Osteoblast (primary cell): ENCODE measurements at regions not wholly inside any gene's neighbourhood (a gene's known extent, or its start where the extent isn't known, plus 50 kb on each side); places are given as distances from the start of the nearest gene placed in this dataset.

Source experiments
- DNase-seq: peaks from one replicate; pipeline ENCODE4 v3.0.0; 2011; ENCODE audit warnings: low spot score, mixed read lengths; ENCODE audit not compliant: insufficient read length; ENCODE audit errors: missing footprints
- H2AFZ ChIP-seq: 2 replicates; pipeline ENCODE4 v1.6.0; 2011; ENCODE audit warnings: mild to moderate bottlenecking, low read length
- H3K27ac ChIP-seq: 2 replicates; pipeline ENCODE4 v1.5.1; 2011; ENCODE audit warnings: mild to moderate bottlenecking, low read depth, low read length, moderate library complexity
- H3K27me3 ChIP-seq: 2 replicates; pipeline ENCODE4 v1.6.0; 2012; ENCODE audit warnings: mild to moderate bottlenecking, control low read depth, inconsistent platforms, low read length, moderate library complexity; ENCODE audit not compliant: insufficient read depth
- H3K36me3 ChIP-seq: 2 replicates; pipeline ENCODE4 v1.5.1; 2011; ENCODE audit warnings: mild to moderate bottlenecking, low read length, control low read depth, moderate library complexity; ENCODE audit not compliant: insufficient read depth
- H3K4me1 ChIP-seq: 2 replicates; pipeline ENCODE4 v1.5.1; 2011; ENCODE audit warnings: mild to moderate bottlenecking, low read length, control low read depth, moderate library complexity; ENCODE audit not compliant: insufficient read depth
- H3K4me2 ChIP-seq: 2 replicates; pipeline ENCODE4 v1.6.0; 2011; ENCODE audit warnings: mild to moderate bottlenecking, low read length; ENCODE audit not compliant: insufficient read depth
- H3K4me3 ChIP-seq: fragments of 200-600 bp; sonication (generic); 3 replicates; pipeline ENCODE4 v1.5.1; 2012; ENCODE audit warnings: mild to moderate bottlenecking, low read length, inconsistent platforms; ENCODE audit not compliant: insufficient read depth
- H3K79me2 ChIP-seq: 2 replicates; pipeline ENCODE4 v1.6.0; 2012; ENCODE audit warnings: mild to moderate bottlenecking, low read length, control low read depth, inconsistent platforms; ENCODE audit not compliant: insufficient read depth
- H3K9me3 ChIP-seq: 2 replicates; pipeline ENCODE4 v1.5.1; 2011; ENCODE audit warnings: low read depth, low read length, control low read depth
- H4K20me1 ChIP-seq: 2 replicates; pipeline ENCODE4 v1.6.0; 2012; ENCODE audit warnings: mild to moderate bottlenecking, low read length, control low read depth; ENCODE audit not compliant: insufficient read depth
- CTCF ChIP-seq: IDR thresholded peaks from 2 replicates; pipeline ENCODE4 v1.5.1; 2011; ENCODE audit warnings: mild to moderate bottlenecking, low read depth, low read length, moderate library complexity; ENCODE audit errors: extremely low read depth

GRCh38 chr2:153606623-153607022, 128.1 kb upstream of the RPRM start:
- TF ChIP-seq CTCF = no peak
- DNase-seq = no peak
- Histone ChIP-seq H3K27me3 (no peaks in the 10 kb centered on the region), H2AFZ (no peak overlapping the region), H3K79me2 (no peaks in the 10 kb centered on the region), H3K4me3 (no peak overlapping the region), H3K4me2 (no peak overlapping the region), H3K27ac (no peak overlapping the region), H4K20me1 (no peaks in the 10 kb centered on the region), H3K36me3 (no peaks in the 10 kb centered on the region), H3K4me1 (no peaks in the 10 kb centered on the region), H3K9me3 (peaks cover 2% of the 10 kb centered on the region)

GRCh38 chr2:153622285-153622684, 143.7 kb upstream of the RPRM start:
- Histone ChIP-seq H2AFZ (no peak overlapping the region), H3K9me3 (no peaks in the 10 kb centered on the region), H3K4me1 (no peaks in the 10 kb centered on the region), H3K27me3 (no peaks in the 10 kb centered on the region), H3K36me3 (no peaks in the 10 kb centered on the region), H3K27ac (no peak overlapping the region), H4K20me1 (no peaks in the 10 kb centered on the region), H3K4me2 (no peak overlapping the region), H3K79me2 (no peaks in the 10 kb centered on the region), H3K4me3 (no peak overlapping the region)
- TF ChIP-seq CTCF = no peak
- DNase-seq = no peak

DNA sequence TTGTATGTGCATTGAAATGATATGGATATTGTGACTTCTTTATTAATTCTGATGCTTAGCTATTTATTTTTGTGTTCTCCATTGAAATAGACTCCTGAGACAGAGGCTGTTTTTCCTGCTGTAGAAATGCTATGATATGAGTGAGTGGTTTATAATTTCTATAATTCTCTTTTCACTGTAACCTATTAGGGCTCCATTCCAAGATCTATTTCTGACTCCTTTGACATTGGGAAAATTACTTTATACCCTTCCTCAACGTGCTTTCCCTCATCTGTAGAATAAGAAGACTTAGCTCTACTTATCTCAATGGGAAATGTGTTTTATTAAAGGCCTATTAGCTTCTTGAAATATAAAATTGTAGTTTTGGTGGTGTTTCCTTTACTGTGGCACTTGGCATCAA, 144.5 kb upstream of the RPRM start:
- H3K27ac ChIP-seq = no peak overlapping the region
- no peak overlapping the region for H2AFZ ChIP-seq
- H3K36me3 ChIP-seq = no peaks in the 10 kb centered on the region
- no peak for DNase-seq
- H3K4me3 ChIP-seq = no peak overlapping the region
- no peak overlapping the region for H3K4me2 ChIP-seq
- no peaks in the 10 kb centered on the region for H3K79me2 ChIP-seq
- no peaks in the 10 kb centered on the region for H3K27me3 ChIP-seq
- TF ChIP-seq CTCF = no peak
- H4K20me1 ChIP-seq = no peaks in the 10 kb centered on the region
- H3K4me1 ChIP-seq = no peaks in the 10 kb centered on the region
- no peaks in the 10 kb centered on the region for H3K9me3 ChIP-seq

DNA sequence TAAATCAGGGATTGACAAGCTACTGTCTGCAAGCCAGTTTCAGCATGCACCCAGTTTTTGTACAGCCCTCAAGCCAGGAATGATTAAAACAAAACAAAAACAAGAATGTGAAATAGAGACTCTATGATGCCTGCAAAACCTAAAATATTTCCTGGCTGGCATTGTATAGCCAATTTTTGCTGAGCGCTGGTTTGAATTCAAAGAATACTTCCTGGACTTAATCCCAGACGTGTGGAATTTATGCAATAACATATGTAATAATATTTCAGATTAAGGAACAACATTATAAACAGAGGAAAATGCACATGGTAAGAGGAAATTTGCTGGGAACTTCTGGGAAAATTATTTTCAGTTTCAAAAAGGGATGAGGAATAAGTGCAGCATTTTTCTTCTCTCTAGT, 148.1 kb upstream of the RPRM start:
- no peak overlapping the region for H3K4me2 ChIP-seq
- no peak for DNase-seq
- no peak for TF ChIP-seq CTCF
- no peak overlapping the region for H2AFZ ChIP-seq
- no peak overlapping the region for H3K4me3 ChIP-seq
- H3K9me3 ChIP-seq = no peaks in the 10 kb centered on the region
- H4K20me1 ChIP-seq = no peaks in the 10 kb centered on the region
- no peak overlapping the region for H3K27ac ChIP-seq
- H3K27me3 ChIP-seq = no peaks in the 10 kb centered on the region
- no peaks in the 10 kb centered on the region for H3K79me2 ChIP-seq
- no peaks in the 10 kb centered on the region for H3K36me3 ChIP-seq
- H3K4me1 ChIP-seq = no peaks in the 10 kb centered on the region
